ENCODE measurements at regions not wholly inside any gene's neighbourhood (a gene's known extent, or its start where the extent isn't known, plus 50 kb on each side); places are given as distances from the start of the nearest gene placed in this dataset.

GRCh38 chr11:70026726-70027125 lies 51.4 kb upstream of the ANO1 start:
- Histone ChIP-seq H3K9ac (ENCODE audit: low read depth, low read length, poor library complexity, severe bottlenecking) (no peak overlapping the region), H3F3A (ENCODE audit: low read depth) (no peaks in the 10 kb centered on the region), H3K36me3 (ENCODE audit: insufficient read depth, low read length) (no peaks in the 10 kb centered on the region), H3K4me1 (ENCODE audit: insufficient read depth, low read length, poor library complexity, severe bottlenecking) (no peaks in the 10 kb centered on the region), H4K20me1 (ENCODE audit: insufficient read depth, low read length, poor library complexity, severe bottlenecking) (no peaks in the 10 kb centered on the region), H3K4me2 (ENCODE audit: low read depth, low read length, poor library complexity, severe bottlenecking) (no peak overlapping the region), H3K27me3 (ENCODE audit: insufficient read depth, low read length, poor library complexity, severe bottlenecking) (no peaks in the 10 kb centered on the region), H3K79me2 (ENCODE audit: insufficient read depth, low read length) (no peaks in the 10 kb centered on the region), H2AFZ (ENCODE audit: low read length) (no peak overlapping the region), H3K9me3 (ENCODE audit: insufficient read depth, low read depth, low read length) (no peaks in the 10 kb centered on the region; the same call in 1 of the 2 replicates), H3K9me2 (replicated peaks; ENCODE audit: low read depth, low read length) (no peaks in the 10 kb centered on the region), H3K4me3 (ENCODE audit: low read length, poor library complexity, severe bottlenecking) (no peak overlapping the region)
- no peak for TF ChIP-seq EZH2phosphoT487 (IDR thresholded peaks at IDR 0.05; ENCODE audit: borderline replicate concordance)
- TF ChIP-seq CTCF (conservative IDR thresholded peaks at IDR 0.05; ENCODE audit: low read length) = no peak

- no peaks in the 10 kb centered on the region for H3K79me2 ChIP-seq (ENCODE audit: insufficient read depth, low read length)
- no peak overlapping the region for H3K4me3 ChIP-seq (ENCODE audit: low read length, poor library complexity, severe bottlenecking)
- no peak overlapping the region for H3K4me2 ChIP-seq (ENCODE audit: low read depth, low read length, poor library complexity, severe bottlenecking)
- no peaks in the 10 kb centered on the region for H3F3A ChIP-seq (ENCODE audit: low read depth)
- H3K27me3 ChIP-seq (ENCODE audit: insufficient read depth, low read length, poor library complexity, severe bottlenecking) = no peaks in the 10 kb centered on the region
- H3K4me1 ChIP-seq (ENCODE audit: insufficient read depth, low read length, poor library complexity, severe bottlenecking) = no peaks in the 10 kb centered on the region
- H3K36me3 ChIP-seq (ENCODE audit: insufficient read depth, low read length) = no peaks in the 10 kb centered on the region
- no peaks in the 10 kb centered on the region for H4K20me1 ChIP-seq (ENCODE audit: insufficient read depth, low read length, poor library complexity, severe bottlenecking)
- H3K9ac ChIP-seq (ENCODE audit: low read depth, low read length, poor library complexity, severe bottlenecking) = no peak overlapping the region
- H3K9me2 ChIP-seq (replicated peaks; ENCODE audit: low read depth, low read length) = no peaks in the 10 kb centered on the region
- TF ChIP-seq EZH2phosphoT487 (IDR thresholded peaks at IDR 0.05; ENCODE audit: borderline replicate concordance) (no peak), CTCF (conservative IDR thresholded peaks at IDR 0.05; ENCODE audit: low read length) (no peak)
- no peak overlapping the region for H2AFZ ChIP-seq (ENCODE audit: low read length)
- H3K9me3 ChIP-seq (ENCODE audit: insufficient read depth, low read depth, low read length) = no peaks in the 10 kb centered on the region; the same call in 1 of the 2 replicates
These were observed 50.7 kb upstream of the ANO1 start for GRCh38 chr11:70027451-70027850.

DNA sequence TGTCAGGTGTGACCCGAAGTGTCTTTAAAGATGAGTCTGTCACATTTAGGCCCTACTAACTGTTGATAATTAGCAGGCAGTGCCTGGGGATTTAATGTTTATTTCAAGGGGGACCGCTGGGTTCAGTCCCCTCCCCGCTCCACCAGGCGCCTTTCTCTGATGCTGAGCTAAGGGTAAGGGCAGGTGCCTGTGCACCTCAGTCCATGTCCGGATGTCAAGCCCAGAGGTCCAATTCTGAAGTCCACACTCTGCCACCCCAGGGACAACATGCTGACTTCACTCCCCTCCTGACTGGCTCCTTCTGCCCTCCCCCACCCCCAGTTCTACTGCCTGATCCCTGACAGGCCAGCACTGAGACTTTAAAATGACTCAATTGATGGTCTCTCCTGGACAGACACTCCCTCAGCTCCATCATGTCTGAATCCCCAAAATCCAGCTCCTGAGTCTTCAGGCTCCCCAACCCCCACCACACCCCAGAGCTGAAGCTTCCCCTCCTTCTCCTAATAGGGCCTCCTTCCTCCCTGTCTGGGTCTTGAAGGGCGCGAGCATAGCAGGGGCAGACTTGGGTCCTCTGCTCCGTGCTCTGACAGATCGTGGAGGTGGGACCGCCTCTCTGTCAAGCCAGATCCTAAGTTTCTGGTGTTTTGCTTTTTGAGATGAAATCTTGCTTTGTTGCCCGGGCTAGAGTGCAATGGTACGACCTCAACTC lies 49.8 kb upstream of the ANO1 start:
- no peaks in the 10 kb centered on the region for H3F3A ChIP-seq (ENCODE audit: low read depth)
- no peaks in the 10 kb centered on the region for H4K20me1 ChIP-seq (ENCODE audit: insufficient read depth, low read length, poor library complexity, severe bottlenecking)
- H3K79me2 ChIP-seq (ENCODE audit: insufficient read depth, low read length) = no peaks in the 10 kb centered on the region
- H3K36me3 ChIP-seq (ENCODE audit: insufficient read depth, low read length) = no peaks in the 10 kb centered on the region
- H3K9me2 ChIP-seq (replicated peaks; ENCODE audit: low read depth, low read length) = no peaks in the 10 kb centered on the region
- no peak overlapping the region for H3K4me3 ChIP-seq (ENCODE audit: low read length, poor library complexity, severe bottlenecking)
- no peaks in the 10 kb centered on the region; the same call in 1 of the 2 replicates for H3K9me3 ChIP-seq (ENCODE audit: insufficient read depth, low read depth, low read length)
- H3K4me1 ChIP-seq (ENCODE audit: insufficient read depth, low read length, poor library complexity, severe bottlenecking) = no peaks in the 10 kb centered on the region
- no peak overlapping the region for H3K4me2 ChIP-seq (ENCODE audit: low read depth, low read length, poor library complexity, severe bottlenecking)
- H3K9ac ChIP-seq (ENCODE audit: low read depth, low read length, poor library complexity, severe bottlenecking) = no peak overlapping the region
- H3K27me3 ChIP-seq (ENCODE audit: insufficient read depth, low read length, poor library complexity, severe bottlenecking) = no peaks in the 10 kb centered on the region
- TF ChIP-seq CTCF (conservative IDR thresholded peaks at IDR 0.05; ENCODE audit: low read length) (no peak), EZH2phosphoT487 (IDR thresholded peaks at IDR 0.05; ENCODE audit: borderline replicate concordance) (no peak)
- H2AFZ ChIP-seq (ENCODE audit: low read length) = no peak overlapping the region
